GM12891 (cell line): ENCODE measurements at regions not wholly inside any gene's neighbourhood (a gene's known extent, or its start where the extent isn't known, plus 50 kb on each side); places are given as distances from the start of the nearest gene placed in this dataset.

Source experiments
- DNase-seq: peaks from one replicate; pipeline ENCODE4 v3.0.0; 2011; ENCODE audit warnings: low spot score; ENCODE audit not compliant: insufficient read length
- FAIRE-seq: peaks from 2 replicates; lab custom pipeline; 2011; peaks lifted over from hg19 to GRCh38; lab: Jason Lieb, UNC
- PAX5 ChIP-seq: IDR thresholded peaks from 2 replicates; pipeline ENCODE4 v1.6.1; 2011; ENCODE audit warnings: low read length, moderate library complexity, mild to moderate bottlenecking; ENCODE audit not compliant: insufficient read depth, severe bottlenecking
- POLR2A ChIP-seq: IDR thresholded peaks from 2 replicates; pipeline ENCODE4 v1.6.1; 2011; ENCODE audit warnings: low read depth, low read length, control low read depth
- POLR2AphosphoS5 ChIP-seq: IDR thresholded peaks from 2 replicates; pipeline ENCODE4 v1.6.1; 2011; ENCODE audit warnings: low read depth, low read length, control low read depth
- POU2F2 ChIP-seq: IDR thresholded peaks from 2 replicates; pipeline ENCODE4 v1.6.1; 2011; ENCODE audit warnings: low read depth, mild to moderate bottlenecking, control low read depth, low read length, moderate library complexity
- SPI1 ChIP-seq: IDR thresholded peaks from 2 replicates; pipeline ENCODE4 v1.6.1; 2011; ENCODE audit warnings: low read depth, low read length, control low read depth
- TAF1 ChIP-seq: IDR thresholded peaks from 2 replicates; pipeline ENCODE4 v1.6.1; 2011; ENCODE audit warnings: low read depth, low read length, control low read depth

DNA sequence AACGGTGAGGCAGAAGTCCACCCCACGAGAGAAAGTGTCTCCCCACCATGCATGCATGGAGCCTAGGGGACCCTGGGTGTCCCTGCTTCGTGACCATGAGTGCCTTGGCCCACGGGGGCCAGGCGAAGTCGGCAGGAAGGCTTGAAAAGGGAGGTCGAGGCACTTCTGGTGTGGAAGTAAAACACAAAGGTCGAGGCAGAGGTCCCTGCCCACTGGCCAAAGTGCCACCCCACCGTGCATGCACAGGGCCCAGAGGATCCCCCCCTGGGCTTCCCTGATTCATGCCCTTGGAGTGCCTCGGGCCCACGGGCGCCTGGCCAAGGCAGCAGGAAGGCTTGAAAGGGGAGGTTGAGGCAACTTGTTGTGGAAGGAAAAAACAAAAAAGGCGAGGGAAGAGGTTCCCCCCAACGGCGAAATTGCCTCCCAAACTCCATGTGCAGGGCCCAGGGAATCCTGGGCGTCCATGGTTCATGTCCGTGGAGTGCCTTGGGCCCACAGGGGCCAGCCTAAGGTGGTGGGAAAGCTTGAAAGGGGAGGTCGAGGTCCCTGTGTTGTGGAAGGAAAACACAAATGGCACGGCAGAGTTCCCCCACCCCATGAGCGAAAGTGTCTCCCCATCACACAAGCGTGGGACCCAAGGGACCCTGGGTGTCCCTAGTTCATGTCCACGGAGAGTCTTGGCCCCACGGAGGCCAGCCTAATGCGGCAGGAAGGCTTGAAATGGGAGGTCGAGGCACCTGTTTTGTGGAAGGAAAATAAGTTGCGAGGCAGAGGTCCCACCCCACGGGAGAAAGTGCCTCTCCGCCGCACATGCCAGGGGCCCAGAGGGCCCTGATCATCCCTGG lies 372.1 kb downstream of the ALG10 start:
- DNase-seq (no peak), FAIRE-seq (no peak)
- TF ChIP-seq SPI1 (no peak), POLR2A (no peak), POU2F2 (no peak), POLR2AphosphoS5 (no peak), PAX5 (no peak), TAF1 (no peak)

DNA sequence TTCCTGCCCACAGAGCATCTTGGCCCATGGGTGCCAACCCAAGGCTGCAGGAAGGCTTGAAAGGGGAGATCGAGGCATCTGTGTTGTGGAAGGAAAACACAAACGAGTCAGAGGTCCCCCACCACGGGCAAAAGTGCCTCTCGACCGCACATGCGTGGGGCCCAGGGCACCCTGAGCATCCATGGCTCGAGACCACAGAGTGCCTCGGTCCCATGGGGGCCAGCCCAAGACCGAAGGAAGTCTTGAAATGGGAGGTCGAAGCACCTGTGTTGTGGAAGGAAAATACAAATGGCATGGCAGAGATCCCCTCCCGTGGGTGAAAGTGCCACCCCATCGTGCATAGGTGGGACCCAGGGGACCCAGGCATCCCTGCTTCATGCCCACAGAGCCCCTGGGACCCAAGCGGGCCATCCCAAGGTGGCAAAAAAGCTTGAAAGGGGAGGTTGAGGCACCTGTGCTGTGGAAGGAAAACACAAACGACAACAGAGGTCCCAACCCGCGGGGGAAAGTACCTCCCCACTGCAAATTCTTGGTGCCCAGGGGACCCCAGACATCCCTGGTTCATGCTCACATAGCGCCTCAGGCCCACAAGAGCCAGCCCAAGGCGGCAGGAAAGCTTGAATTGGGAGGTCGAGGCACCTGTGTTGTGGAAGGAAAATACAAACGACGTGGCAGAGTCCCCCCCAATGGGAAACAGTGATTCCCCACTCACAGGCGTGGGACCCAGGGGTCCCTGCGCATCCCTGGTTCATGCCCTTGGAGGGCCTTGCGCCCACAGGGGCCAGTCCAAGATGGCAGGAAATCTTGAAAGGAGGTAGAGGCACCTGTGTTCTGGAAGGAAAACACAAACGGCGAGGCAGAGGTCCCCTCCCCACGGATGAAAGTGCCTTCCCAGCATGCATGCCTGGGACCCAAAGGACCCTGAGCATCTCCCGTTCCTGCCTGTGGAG lies 373.0 kb downstream of the ALG10 start:
- TF ChIP-seq POU2F2, result no peak
- TF ChIP-seq PAX5, result no peak
- TF ChIP-seq SPI1, result no peak
- TF ChIP-seq POLR2AphosphoS5, result no peak
- TF ChIP-seq POLR2A, result no peak
- TF ChIP-seq TAF1, result no peak
- no peak for DNase-seq
- no peak for FAIRE-seq

DNA sequence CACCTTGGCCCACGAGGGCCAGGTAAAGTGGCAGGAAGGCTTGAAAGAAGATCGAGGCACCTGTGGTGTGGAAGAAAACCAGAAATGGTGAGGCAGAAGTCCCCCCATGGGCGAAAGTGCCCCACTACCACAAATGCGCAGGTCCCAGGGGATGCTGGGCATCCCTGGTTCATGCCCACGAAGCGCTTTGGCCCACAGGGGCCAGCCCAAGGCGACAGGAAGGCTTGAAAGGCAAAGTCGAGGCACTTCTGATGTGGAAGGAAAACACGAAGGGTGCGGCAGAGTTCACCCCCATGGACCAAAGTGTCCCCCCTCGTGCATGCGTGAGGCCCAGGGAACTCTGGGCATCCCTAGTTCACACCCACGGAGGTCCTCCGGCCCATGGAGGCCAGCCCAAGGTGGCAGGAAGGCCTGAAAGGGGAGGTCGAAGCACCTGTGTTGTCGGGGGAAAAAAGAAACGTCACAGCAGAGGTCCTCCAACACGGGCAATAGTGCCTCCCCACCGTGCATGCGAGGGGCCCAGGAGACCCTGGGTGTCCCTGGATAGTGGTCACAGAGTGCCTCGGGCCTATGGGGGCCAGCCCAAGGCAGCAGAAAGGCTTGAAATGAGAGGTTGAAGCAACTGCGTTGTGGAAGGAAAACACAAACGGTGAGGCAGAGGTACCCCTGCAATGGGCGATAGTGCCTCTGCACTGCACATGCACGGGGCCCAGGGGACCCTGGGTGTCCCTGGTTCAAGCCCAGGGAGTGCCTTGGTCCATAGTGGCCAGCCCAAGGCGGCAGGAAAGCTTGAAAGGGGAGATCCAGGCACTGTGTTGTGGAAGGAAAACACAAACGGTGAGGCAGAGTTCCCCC lies 373.9 kb downstream of the ALG10 start:
- TF ChIP-seq SPI1 (no peak), POLR2A (no peak), POLR2AphosphoS5 (no peak), PAX5 (no peak), POU2F2 (no peak), TAF1 (no peak)
- DNase-seq, result no peak
- FAIRE-seq, result no peak

DNA sequence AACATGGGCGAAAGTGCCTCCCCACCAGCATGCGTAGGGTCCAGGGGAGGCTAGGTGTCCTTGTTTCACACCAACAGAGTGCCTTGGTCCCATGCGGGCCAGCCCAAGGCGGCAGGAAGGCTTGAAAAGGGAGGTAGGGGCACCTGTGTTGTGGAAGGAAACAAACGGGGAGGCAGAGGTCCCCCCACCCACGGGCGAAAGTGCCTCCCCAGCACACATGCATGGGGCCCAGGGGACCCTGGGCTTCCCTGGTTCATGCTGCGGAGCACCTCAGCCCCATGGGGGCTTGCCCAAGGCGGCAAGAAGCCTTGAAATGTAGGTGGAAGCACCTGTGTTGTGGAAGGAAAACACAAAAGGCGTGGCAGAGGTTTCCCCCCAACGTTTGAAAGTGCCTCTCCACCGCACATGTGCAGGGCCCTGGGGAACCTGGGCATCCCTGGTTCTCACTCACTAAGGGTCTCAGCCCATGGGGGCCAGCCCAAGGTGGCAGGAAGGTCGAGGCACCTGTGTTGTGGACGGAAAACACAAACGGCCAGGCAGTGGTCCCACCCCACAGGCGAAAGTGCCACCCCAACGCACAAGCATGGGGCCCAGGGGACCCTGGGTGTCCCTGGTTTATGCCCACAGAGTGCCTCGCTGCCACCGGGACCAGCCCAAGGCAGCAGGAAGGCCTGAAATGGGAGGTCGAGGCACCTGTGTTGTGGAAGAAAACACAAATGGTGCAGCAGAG lies 374.7 kb downstream of the ALG10 start:
- no peak for FAIRE-seq
- TF ChIP-seq POLR2AphosphoS5 (no peak), POLR2A (no peak), SPI1 (no peak), POU2F2 (no peak), TAF1 (no peak), PAX5 (no peak)
- no peak for DNase-seq

DNA sequence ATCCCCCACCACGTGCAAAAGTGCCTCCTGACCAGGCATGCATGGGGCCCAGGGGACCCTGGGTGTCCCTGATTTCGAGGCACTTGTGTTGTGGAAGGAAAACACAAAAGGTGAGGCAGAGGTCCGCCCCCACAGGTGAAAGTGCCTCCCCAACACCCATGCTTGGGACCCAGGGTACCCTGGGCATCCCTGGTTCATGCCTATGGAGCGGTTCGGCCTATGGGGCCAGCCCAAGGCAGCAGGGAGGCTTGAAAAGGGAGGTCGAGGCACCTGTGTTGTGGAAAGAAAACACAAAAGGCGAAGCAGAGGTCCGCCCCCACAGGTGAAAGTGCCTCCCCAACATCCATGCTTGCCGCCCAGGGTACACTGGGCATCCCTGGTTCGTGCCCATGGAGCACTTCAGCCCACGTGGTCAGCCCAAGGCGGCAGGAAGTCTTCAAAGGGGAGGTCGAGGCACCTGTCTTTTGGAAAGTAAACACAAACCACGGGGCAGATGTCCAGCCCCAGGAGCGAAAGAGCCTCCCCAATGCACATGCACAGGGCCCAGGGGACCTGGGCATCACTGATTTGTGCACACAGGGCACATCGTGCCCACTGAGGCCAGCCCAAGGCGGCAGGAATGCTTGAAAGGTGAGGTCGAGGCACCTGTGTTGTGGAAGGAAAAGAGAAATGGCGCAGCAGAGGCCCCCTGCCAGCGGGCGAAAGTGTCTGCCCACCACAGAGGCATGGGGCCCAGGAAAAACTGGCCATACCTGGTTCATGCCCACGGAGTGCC lies 375.5 kb downstream of the ALG10 start:
- FAIRE-seq, result no peak
- TF ChIP-seq PAX5 (no peak), TAF1 (no peak)
- no peak for DNase-seq

DNA sequence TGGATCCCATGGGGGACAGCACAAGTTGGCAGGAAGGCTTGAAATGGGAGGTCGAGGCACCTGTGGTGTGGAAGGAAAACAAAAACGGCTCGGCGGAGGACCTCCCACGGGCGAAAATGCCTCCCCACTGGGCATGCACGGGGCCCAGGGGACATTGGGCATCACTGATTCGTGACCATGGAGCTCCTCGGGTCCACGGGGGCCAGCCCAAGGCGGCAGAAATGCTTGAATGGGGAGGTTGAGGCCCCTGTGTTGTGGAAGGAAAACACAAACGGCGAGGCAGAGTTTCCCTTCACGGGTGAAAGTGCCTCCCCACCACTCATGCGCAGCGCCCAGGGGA lies 376.0 kb downstream of the ALG10 start:
- FAIRE-seq (no peak), DNase-seq (no peak)
- no peak for TF ChIP-seq POLR2A

DNA sequence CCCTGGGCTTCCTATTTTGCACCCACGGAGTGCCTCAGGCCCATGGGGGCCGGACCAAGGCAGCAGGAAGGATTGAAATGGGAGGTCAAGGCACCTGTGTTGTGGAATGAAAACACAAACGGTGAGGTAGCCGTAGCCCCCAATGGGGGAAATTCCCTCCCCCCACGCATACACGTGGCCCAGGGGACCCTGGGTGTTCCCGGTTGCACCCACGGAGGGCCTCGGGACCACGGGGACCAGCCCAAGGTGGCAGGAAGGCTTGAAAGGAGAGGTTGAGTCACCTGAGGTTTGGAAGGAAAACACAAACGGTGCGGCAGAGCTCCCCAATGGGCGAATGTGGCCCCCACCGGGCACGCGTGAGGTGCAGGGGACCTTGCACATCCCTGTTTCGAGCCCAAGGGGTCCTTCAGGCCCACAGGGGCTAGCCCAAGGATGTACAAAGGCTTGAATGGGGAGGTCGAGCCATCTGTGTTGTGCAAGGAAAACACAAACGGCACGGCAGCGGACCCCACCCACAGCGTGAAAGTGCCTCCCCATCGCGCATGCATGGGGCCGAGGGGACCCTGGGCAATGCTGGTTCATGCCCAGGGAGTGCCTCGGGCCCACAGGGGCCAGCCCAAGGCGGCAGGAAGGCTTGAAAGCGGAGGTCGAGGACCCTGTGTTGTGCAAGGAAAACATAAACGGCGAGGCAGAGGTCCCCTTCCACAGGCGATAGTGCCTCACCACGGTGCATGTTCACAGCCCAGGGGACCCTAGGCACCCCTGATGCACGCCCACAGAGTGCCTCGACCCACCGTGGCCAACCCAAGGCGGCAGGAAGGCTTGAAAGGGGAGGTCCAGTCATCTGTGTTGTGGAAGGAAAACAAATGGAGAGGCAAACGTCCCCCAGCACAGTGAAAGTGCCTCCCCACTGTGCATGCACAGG lies 376.7 kb downstream of the ALG10 start:
- DNase-seq (no peak), FAIRE-seq (no peak)
- TF ChIP-seq POLR2AphosphoS5 (no peak), PAX5 (no peak), TAF1 (no peak), SPI1 (no peak), POLR2A (no peak), POU2F2 (no peak)
